Tibial artery (tissue), 4 donors: ENCODE measurements at regions not wholly inside any gene's neighbourhood (a gene's known extent, or its start where the extent isn't known, plus 50 kb on each side); places are given as distances from the start of the nearest gene placed in this dataset.

Experiments
- DNase-seq, 2 donors: peaks; one replicate each; pipeline ENCODE4 v3.0.0-alpha.2; 2019
- H3K27ac ChIP-seq, 2 donors: fragments of 200-600 bp; sonication (generic) in 1 of 2; 1 replicate in 1 of 2; 2 replicates in 1 of 2; pipeline ENCODE4 v1.5.1; 2018 to 2019; ENCODE audit warnings: mild to moderate bottlenecking in 1 of 2
- H3K27me3 ChIP-seq, 2 donors: fragments of 200-600 bp; sonication (generic) in 1 of 2; one replicate each; pipeline versions ENCODE4 v1.5.1 to v1.6.0; 2016 to 2019
- H3K36me3 ChIP-seq, 3 donors: fragments of 200-600 bp; sonication (generic) in 2 of 3; one replicate each; pipeline ENCODE4 v1.5.1; 2016 to 2019; ENCODE audit warnings: mild to moderate bottlenecking in 2 of 3
- H3K4me1 ChIP-seq, 4 donors: fragments of 200-600 bp; sonication (generic) in 2 of 4; 1 replicate in 3 of 4; 2 replicates in 1 of 4; pipeline ENCODE4 v1.5.1; 2016 to 2019
- H3K4me3 ChIP-seq, 2 donors: fragments of 200-600 bp; sonication (generic) in 1 of 2; 1 replicate in 1 of 2; 2 replicates in 1 of 2; pipeline ENCODE4 v1.5.1; 2018 to 2019; ENCODE audit warnings: mild to moderate bottlenecking in 2 of 2
- H3K9me3 ChIP-seq, 3 donors: fragments of 200-600 bp; sonication (generic) in 1 of 3; one replicate each; pipeline ENCODE4 v1.5.1; 2016 to 2019
- CTCF ChIP-seq, 2 experiments: fragments of 200-600 bp in 1 of 2; fragments of 450-650 bp in 1 of 2; IDR thresholded peaks; one replicate each; pipeline ENCODE4 v1.5.1; 2017 to 2019; ENCODE audit warnings: antibody characterized with exemption in 2 of 2, mild to moderate bottlenecking in 1 of 2, moderate library complexity in 1 of 2
- intact Hi-C: fragments of 100-400 bp; cut with DNase I; formaldehyde crosslinking; loops from one replicate; pipeline ENCODE4 v1.15.0; 2023; ENCODE audit warnings: low total_unique reads

DNA sequence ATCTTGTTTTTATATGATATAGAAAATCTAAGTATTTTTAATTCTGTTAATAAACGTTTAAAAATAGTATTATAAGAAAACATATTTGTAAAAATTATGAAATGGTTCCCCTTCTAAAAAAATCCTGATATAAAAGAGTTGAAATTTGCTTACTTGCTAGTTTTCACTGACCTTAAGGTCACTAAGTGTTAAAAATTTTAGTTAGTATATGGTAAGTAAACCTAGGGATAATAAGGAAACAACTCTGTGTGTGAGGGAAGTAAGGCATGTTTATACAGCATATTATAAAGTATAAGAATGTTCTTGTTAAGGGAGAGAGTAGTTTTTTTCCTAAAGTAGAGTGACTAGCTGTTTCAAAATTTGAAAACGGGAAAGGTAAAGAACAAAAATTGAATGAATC is 130.9 kb upstream of the LYPLAL1 start:
- intact Hi-C loops, result no loop called here
- TF ChIP-seq CTCF (IDR thresholded peaks at IDR 0.05), result no peak
- H3K4me1 ChIP-seq, result no peaks in the 10 kb centered on the region
- H3K9me3 ChIP-seq, result no peaks in the 10 kb centered on the region
- H3K27me3 ChIP-seq, result no peaks in the 10 kb centered on the region
- H3K27ac ChIP-seq, result no peak overlapping the region
- no peaks in the 10 kb centered on the region for H3K36me3 ChIP-seq
- DNase-seq, result no peak
- H3K4me3 ChIP-seq, result no peak overlapping the region

DNA sequence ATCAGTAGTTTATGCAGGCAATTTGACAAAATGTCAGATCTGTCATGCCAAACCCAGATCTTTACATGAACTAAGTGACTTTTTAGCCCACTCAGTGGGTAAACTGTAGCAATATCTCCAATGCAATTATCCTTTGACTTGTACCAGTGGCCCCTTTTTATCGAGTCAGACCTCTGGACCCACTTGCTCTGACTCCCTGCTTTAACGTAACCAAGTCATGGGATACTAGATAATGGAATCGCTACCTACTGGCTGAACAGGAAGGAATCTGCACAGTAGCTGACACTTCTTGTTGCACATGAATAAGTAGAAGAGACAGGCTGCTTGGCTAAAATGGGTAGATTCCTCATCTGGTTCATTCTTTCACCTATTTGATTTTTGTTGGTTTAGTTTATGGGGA is 128.4 kb upstream of the LYPLAL1 start:
- no peak for TF ChIP-seq CTCF (IDR thresholded peaks at IDR 0.05)
- no peak overlapping the region for H3K4me3 ChIP-seq
- H3K27ac ChIP-seq, result no peak overlapping the region
- no peaks in the 10 kb centered on the region for H3K4me1 ChIP-seq
- no peaks in the 10 kb centered on the region for H3K36me3 ChIP-seq
- H3K9me3 ChIP-seq, result no peaks in the 10 kb centered on the region
- DNase-seq, result no peak
- no peaks in the 10 kb centered on the region for H3K27me3 ChIP-seq
- intact Hi-C loops, result no loop called here

GRCh38 chr1:219049501-219049900 is 124.2 kb upstream of the LYPLAL1 start:
- no peaks in the 10 kb centered on the region for H3K27me3 ChIP-seq
- no peak overlapping the region for H3K4me3 ChIP-seq
- H3K4me1 ChIP-seq, result no peaks in the 10 kb centered on the region
- H3K36me3 ChIP-seq, result no peaks in the 10 kb centered on the region
- intact Hi-C loops, result no loop called here
- DNase-seq, result no peak
- no peak for TF ChIP-seq CTCF (IDR thresholded peaks at IDR 0.05)
- no peaks in the 10 kb centered on the region for H3K9me3 ChIP-seq
- H3K27ac ChIP-seq, result no peak overlapping the region

DNA sequence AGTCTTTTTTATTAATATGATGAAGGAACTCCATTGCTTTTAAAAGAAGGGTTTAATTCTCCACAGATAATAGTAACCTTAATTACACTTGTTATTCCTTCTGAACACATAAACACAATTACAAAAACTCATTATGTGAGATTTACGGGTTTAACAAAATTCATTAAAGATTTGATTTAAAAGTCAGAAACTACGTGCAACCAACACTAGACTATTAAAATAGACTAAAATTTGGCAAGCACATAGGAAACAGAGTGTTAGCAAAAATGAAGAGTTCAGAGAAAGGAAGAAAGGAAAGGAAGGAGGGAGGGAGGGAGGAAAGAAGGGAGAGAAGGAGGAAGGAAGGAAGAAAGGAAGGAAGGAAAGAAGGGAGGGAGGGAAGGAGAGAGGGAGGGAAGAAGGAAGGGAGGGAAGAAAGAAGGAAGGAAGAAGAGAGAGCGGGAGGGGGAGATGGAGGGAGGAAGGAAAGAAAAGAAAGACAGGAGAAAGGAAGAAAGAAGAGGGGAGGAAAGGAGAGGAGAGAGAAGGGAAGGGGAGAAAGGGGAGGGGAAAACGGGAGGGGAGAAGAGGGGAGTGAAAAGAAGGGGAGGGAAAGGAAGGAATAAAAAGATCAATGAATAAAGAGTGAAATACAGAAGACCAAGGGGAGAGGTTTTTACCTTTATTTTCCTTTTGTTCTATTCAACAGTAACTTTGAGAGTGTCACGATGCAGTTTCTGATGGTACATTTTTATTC is 123.4 kb upstream of the LYPLAL1 start:
- intact Hi-C loops, result no loop called here
- H3K27me3 ChIP-seq, result no peaks in the 10 kb centered on the region
- TF ChIP-seq CTCF (IDR thresholded peaks at IDR 0.05), result no peak
- no peaks in the 10 kb centered on the region for H3K9me3 ChIP-seq
- H3K4me1 ChIP-seq, result no peaks in the 10 kb centered on the region
- no peak overlapping the region for H3K27ac ChIP-seq
- H3K36me3 ChIP-seq, result no peaks in the 10 kb centered on the region
- no peak for DNase-seq
- no peak overlapping the region for H3K4me3 ChIP-seq

GRCh38 chr1:219050822-219051125 is 122.9 kb upstream of the LYPLAL1 start:
- intact Hi-C loops, result no loop called here
- Histone ChIP-seq H3K4me1 (no peaks in the 10 kb centered on the region), H3K4me3 (no peak overlapping the region), H3K36me3 (no peaks in the 10 kb centered on the region), H3K9me3 (no peaks in the 10 kb centered on the region), H3K27ac (no peak overlapping the region), H3K27me3 (no peaks in the 10 kb centered on the region)
- no peak for TF ChIP-seq CTCF (IDR thresholded peaks at IDR 0.05)
- DNase-seq, result no peak

- Histone ChIP-seq H3K4me3 (no peak overlapping the region), H3K36me3 (no peaks in the 10 kb centered on the region), H3K4me1 (no peaks in the 10 kb centered on the region), H3K27ac (no peak overlapping the region), H3K9me3 (no peaks in the 10 kb centered on the region), H3K27me3 (no peaks in the 10 kb centered on the region)
- intact Hi-C loops, result no loop called here
- no peak for DNase-seq
- no peak for TF ChIP-seq CTCF (IDR thresholded peaks at IDR 0.05)
Measured at GRCh38 chr1:219051547-219051946, 122.1 kb upstream of the LYPLAL1 start.
